NT2/D1 (cell line): ENCODE measurements at regions not wholly inside any gene's neighbourhood (a gene's known extent, or its start where the extent isn't known, plus 50 kb on each side); places are given as distances from the start of the nearest gene placed in this dataset.

Experiments used
- SUZ12 ChIP-seq: IDR thresholded peaks from 2 replicates; pipeline ENCODE4 v1.6.1; 2011; ENCODE audit not compliant: insufficient read length, insufficient read depth; ENCODE audit errors: extremely low read depth
- ZNF274 ChIP-seq: IDR thresholded peaks from 2 replicates; pipeline ENCODE4 v1.6.1; 2011; ENCODE audit warnings: mild to moderate bottlenecking, low read depth, low read length

DNA sequence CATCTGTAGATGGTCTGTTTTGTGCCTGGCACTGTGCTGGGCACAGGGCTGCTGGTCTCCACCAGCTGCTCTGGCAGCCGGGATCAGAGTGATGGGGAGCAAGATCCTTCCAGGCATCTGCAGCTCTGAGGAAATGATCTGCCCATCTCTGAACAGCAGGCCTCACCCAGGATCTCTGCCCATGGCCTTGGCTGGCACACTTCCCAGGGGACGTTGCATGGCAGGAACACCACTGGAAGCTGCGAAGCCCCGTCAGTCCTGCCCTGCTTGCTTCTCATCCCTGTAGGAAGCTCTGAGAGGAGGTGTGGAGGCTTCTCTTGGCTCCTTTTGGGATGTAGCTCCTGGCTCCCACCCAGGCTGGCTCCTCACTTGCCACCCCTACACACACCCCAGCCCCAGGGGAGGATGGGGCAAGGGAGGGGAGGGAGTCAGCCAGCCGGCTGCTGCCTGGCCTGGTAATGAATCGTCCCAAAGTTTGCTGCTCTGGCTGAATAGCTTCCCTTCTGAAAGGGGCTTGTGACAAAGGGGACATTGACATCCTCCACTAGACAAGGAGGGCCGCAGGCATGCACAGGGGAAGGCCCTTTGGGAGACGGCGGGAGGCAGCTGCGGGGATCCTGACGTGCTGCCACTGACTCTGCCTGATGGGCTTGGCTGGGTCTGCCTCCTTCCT is 108.9 kb downstream of the VEGFA start:
- TF ChIP-seq ZNF274 (no peak), SUZ12 (no peak)
